Transverse colon (tissue), 4 donors: ENCODE measurements at regions not wholly inside any gene's neighbourhood (a gene's known extent, or its start where the extent isn't known, plus 50 kb on each side); places are given as distances from the start of the nearest gene placed in this dataset.
"Not testable (repeated sequence)": the region's sequence is repeated elsewhere in the genome, so short reads cannot be mapped to it uniquely, and the experiment has no call there.

Experiments used
- DNase-seq: peaks from one replicate; pipeline ENCODE4 v3.0.0-alpha.2; 2019
- H3K27ac ChIP-seq, 4 donors: fragments of 200-600 bp; sonication (generic); 2 replicates each; pipeline ENCODE4 v1.5.1; 2016 to 2018; ENCODE audit warnings: inconsistent platforms in 4 of 4
- H3K27me3 ChIP-seq: fragments of 200-600 bp; sonication (generic); 2 replicates; pipeline ENCODE4 v1.5.1; 2017; ENCODE audit warnings: inconsistent platforms
- H3K36me3 ChIP-seq, 4 donors: fragments of 200-600 bp; sonication (generic); 2 replicates each; pipeline ENCODE4 v1.5.1; 2017 to 2019; ENCODE audit warnings: inconsistent platforms in 4 of 4
- H3K4me1 ChIP-seq, 4 donors: fragments of 200-600 bp; sonication (generic); 2 replicates each; pipeline ENCODE4 v1.5.1; 2017 to 2020; ENCODE audit warnings: inconsistent platforms in 4 of 4
- H3K4me3 ChIP-seq, 4 donors: fragments of 200-600 bp; sonication (generic); 1 replicate in 1 of 4; 2 replicates in 3 of 4; pipeline versions ENCODE4 v1.5.1 to v1.6.1; 2017 to 2019; ENCODE audit warnings: inconsistent platforms in 4 of 4
- H3K9me3 ChIP-seq, 2 donors: fragments of 200-600 bp; sonication (generic); 2 replicates each; pipeline ENCODE4 v1.5.1; 2017 to 2019; ENCODE audit warnings: inconsistent platforms in 2 of 2
- CTCF ChIP-seq, 5 experiments: fragments of 200-600 bp in 3 of 5; fragments of 450-650 bp in 2 of 5; sonication (generic) in 3 of 5; IDR thresholded peaks; 1 replicate in 2 of 5; 2 replicates in 3 of 5; pipeline ENCODE4 v1.5.1; 2016 to 2017; ENCODE audit warnings: antibody characterized with exemption in 5 of 5, inconsistent platforms in 3 of 5, mild to moderate bottlenecking in 2 of 5, moderate library complexity in 1 of 5
- EP300 ChIP-seq: sonication (generic); formaldehyde crosslinking; IDR thresholded peaks from one replicate; pipeline ENCODE4 v1.6.1; 2017; ENCODE audit warnings: antibody characterized with exemption, low read depth
- POLR2A ChIP-seq: fragments of 450-650 bp; IDR thresholded peaks from one replicate; pipeline ENCODE4 v1.6.1; 2016; ENCODE audit warnings: antibody characterized with exemption, mild to moderate bottlenecking, moderate library complexity
- POLR2AphosphoS5 ChIP-seq, 3 donors: sonication (generic); formaldehyde crosslinking; IDR thresholded peaks; one replicate each; pipeline ENCODE4 v1.6.1; 2016; ENCODE audit warnings: antibody characterized with exemption in 3 of 3
- WGBS, 2 donors: methylation state at CpG; one replicate each; pipeline ENCODE4 v1.1.5; 2018; ENCODE audit warnings: low coverage in 1 of 2; 5-methylcytosine and 5-hydroxymethylcytosine counted together
- in situ Hi-C, 4 donors: fragments of 200-750 bp; cut with MboI; loops; one replicate each; pipeline versions ENCODE4 v1.15.0 to v1.15.1; 2017; ENCODE audit warnings: low sequenced_read_pairs in 3 of 4, low pct_ligation_motif_present in 1 of 4, low pct_unique_long_range_greater_than_20kb in 1 of 4
- intact Hi-C: fragments of 100-400 bp; cut with DNase I; formaldehyde crosslinking; loops from one replicate; pipeline ENCODE4 v1.15.1; 2023; ENCODE audit warnings: low total_unique reads

GRCh38 chr5:117135851-117136250 is 561.2 kb upstream of the SEMA6A start:
- no peak for DNase-seq
- 55 to 63% methylated on average over 2 of the region's 2 CpGs for WGBS, 2 donors
- H3K27me3 ChIP-seq: no peaks in the 10 kb centered on the region

GRCh38 chr5:117133198-117133597 is 558.6 kb upstream of the SEMA6A start:
- intact Hi-C loops (no loop called here), in situ Hi-C loops (no loop called here)
- H3K4me3 ChIP-seq: no peak overlapping the region
- TF ChIP-seq POLR2A (no peak), POLR2AphosphoS5 (IDR thresholded peaks at IDR 0.05) (no peak), EP300 (no peak), CTCF (IDR thresholded peaks at IDR 0.05) (no peak)
- H3K9me3 ChIP-seq: no peaks in the 10 kb centered on the region
- DNase-seq: no peak
- no peaks in the 10 kb centered on the region for H3K36me3 ChIP-seq
- no peak overlapping the region for H3K27ac ChIP-seq
- H3K27me3 ChIP-seq: no peaks in the 10 kb centered on the region
- H3K4me1 ChIP-seq: no peaks in the 10 kb centered on the region

More at GRCh38 chr5:117135851-117136250, 561.2 kb upstream of the SEMA6A start:
- Histone ChIP-seq H3K9me3 (no peaks in the 10 kb centered on the region), H3K4me3 (no peak overlapping the region), H3K36me3 (no peaks in the 10 kb centered on the region), H3K27ac (no peak overlapping the region), H3K4me1 (no peaks in the 10 kb centered on the region)
- TF ChIP-seq POLR2AphosphoS5 (IDR thresholded peaks at IDR 0.05): no peak
- intact Hi-C loops (no loop called here), in situ Hi-C loops (no loop called here)

GRCh38 chr5:117131876-117132275 is 557.3 kb upstream of the SEMA6A start:
- H3K36me3 ChIP-seq: no peaks in the 10 kb centered on the region
- TF ChIP-seq CTCF (IDR thresholded peaks at IDR 0.05) (no peak), EP300 (no peak), POLR2A (no peak), POLR2AphosphoS5 (IDR thresholded peaks at IDR 0.05) (no peak)
- no peak overlapping the region for H3K4me3 ChIP-seq
- no peaks in the 10 kb centered on the region for H3K4me1 ChIP-seq
- no peak overlapping the region for H3K27ac ChIP-seq
- no peak for DNase-seq
- no peaks in the 10 kb centered on the region for H3K27me3 ChIP-seq
- in situ Hi-C loops (no loop called here), intact Hi-C loops (no loop called here)
- H3K9me3 ChIP-seq: no peaks in the 10 kb centered on the region

- H3K36me3 ChIP-seq: no peaks in the 10 kb centered on the region
- 75 to 78% methylated on average over 3 of the region's 3 CpGs for WGBS, 2 donors
- no peak for DNase-seq
- no peak overlapping the region for H3K4me3 ChIP-seq
- no peaks in the 10 kb centered on the region for H3K9me3 ChIP-seq
- no peaks in the 10 kb centered on the region for H3K4me1 ChIP-seq
- intact Hi-C loops (no loop called here), in situ Hi-C loops (no loop called here)
- no peaks in the 10 kb centered on the region for H3K27me3 ChIP-seq
- TF ChIP-seq EP300: no peak
- no peak for TF ChIP-seq POLR2A
- no peak for TF ChIP-seq POLR2AphosphoS5 (IDR thresholded peaks at IDR 0.05)
- no peak for TF ChIP-seq CTCF (IDR thresholded peaks at IDR 0.05)
- H3K27ac ChIP-seq: no peak overlapping the region
Observed at GRCh38 chr5:117131048-117131679, 556.5 kb upstream of the SEMA6A start.

GRCh38 chr5:117118499-117118898 is 543.9 kb upstream of the SEMA6A start:
- in situ Hi-C loops: no loop called here
- Histone ChIP-seq H3K36me3 (no peaks in the 10 kb centered on the region), H3K4me1 (no peaks in the 10 kb centered on the region), H3K27me3 (no peaks in the 10 kb centered on the region), H3K27ac (no peak overlapping the region), H3K4me3 (no peak overlapping the region), H3K9me3 (no peaks in the 10 kb centered on the region)
- TF ChIP-seq POLR2A: no peak
- no peak for TF ChIP-seq CTCF (IDR thresholded peaks at IDR 0.05)
- no peak for TF ChIP-seq POLR2AphosphoS5 (IDR thresholded peaks at IDR 0.05)
- no peak for TF ChIP-seq EP300
- intact Hi-C loops: no loop called here
- DNase-seq: no peak
- 83 to 85% methylated on average over 1 of the region's 1 CpG for WGBS, 2 donors

GRCh38 chr5:117117314-117117713 is 542.7 kb upstream of the SEMA6A start:
- H3K4me1 ChIP-seq, DNase-seq, in situ Hi-C loops, intact Hi-C loops, H3K27me3 ChIP-seq, H3K9me3 ChIP-seq, H3K36me3 ChIP-seq, H3K27ac ChIP-seq, H3K4me3 ChIP-seq: not testable (repeated sequence)
- 79% methylated on average over 6 of the region's 6 CpGs; no CpG with 5 or more reads in 1 of the 2 donors for WGBS, 2 donors
